Pancreas (tissue), 10 donors: ENCODE measurements at regions not wholly inside any gene's neighbourhood (a gene's known extent, or its start where the extent isn't known, plus 50 kb on each side); places are given as distances from the start of the nearest gene placed in this dataset.

ENCODE experiments used
- ATAC-seq, 4 donors: fragments of 200-7000 bp; cut with Tn5 transposase; one replicate each; pipeline versions ENCODE4 v1.8.0 to v1.9.1; 2020; ENCODE audit warnings: mild to moderate bottlenecking in 4 of 4, moderate library complexity in 4 of 4
- DNase-seq, 6 donors: peaks; one replicate each; pipeline ENCODE4 v3.0.0-alpha.2; 2020
- FAIRE-seq: peaks from 2 replicates; lab custom pipeline; 2012; peaks lifted over from hg19 to GRCh38; lab: Jason Lieb, UNC
- H3K27ac ChIP-seq, 4 donors: fragments of 200-600 bp; sonication (generic); 1 replicate in 3 of 4; 2 replicates in 1 of 4; pipeline versions ENCODE4 v1.5.0 to v1.8.0; 2020
- H3K27me3 ChIP-seq, 4 donors: fragments of 200-600 bp; one replicate each; pipeline ENCODE4 v1.8.0; 2021
- H3K36me3 ChIP-seq, 3 donors: fragments of 200-600 bp; sonication (generic) in 1 of 3; one replicate each; pipeline versions ENCODE4 v1.5.0 to v1.8.0; 2020 to 2021
- H3K4me1 ChIP-seq, 3 donors: fragments of 200-600 bp; one replicate each; pipeline ENCODE4 v1.8.0; 2021
- H3K4me3 ChIP-seq, 4 donors: fragments of 200-600 bp; sonication (generic) in 2 of 4; one replicate each; pipeline versions ENCODE4 v1.5.0 to v1.8.0; 2020 to 2021
- H3K9me3 ChIP-seq, 4 donors: fragments of 200-600 bp; one replicate each; pipeline ENCODE4 v1.8.0; 2021
- WGBS, 2 donors: extraction: QIAGEN DNeasy Blood & Tissue Kit; methylation state at CpG; one replicate each; pipeline ENCODE4 v1.1.7; 2013; 5-methylcytosine and 5-hydroxymethylcytosine counted together
- intact Hi-C, 3 donors: fragments of 100-400 bp; cut with DNase I; formaldehyde crosslinking; loops; one replicate each; pipeline versions ENCODE4 v1.11.1 to v1.14.2; 2022
- TF ChIP-seq, protein P1 (sequence below), 4 donors: fragments of 200-600 bp; sonication (generic) in 3 of 4; IDR thresholded peaks; one replicate each; pipeline versions ENCODE4 v1.5.0 to v1.8.0; 2021; ENCODE audit warnings: antibody characterized with exemption in 4 of 4
- donor health status: healthy with polysubstance abuse.
- donor health status: DM: no; HTN: no; CAD: no; lungs with moderate emphysema.
- donor health status: DM: no; HTN: no; CAD: no.
- donor health status: control.
- donor health status: control.
- donor health status: Bipolar disorder and iron deficiency.
- donor health status: DM: yes; HTN: yes; CAD: no.
- donor health status: DM: no; HTN: no; CAD: no.
- donor health status: DM: no; HTN: no; CAD: no.
- donor health status: DM: yes; HTN: yes; CAD: no.

- TF ChIP-seq, protein P1, sequence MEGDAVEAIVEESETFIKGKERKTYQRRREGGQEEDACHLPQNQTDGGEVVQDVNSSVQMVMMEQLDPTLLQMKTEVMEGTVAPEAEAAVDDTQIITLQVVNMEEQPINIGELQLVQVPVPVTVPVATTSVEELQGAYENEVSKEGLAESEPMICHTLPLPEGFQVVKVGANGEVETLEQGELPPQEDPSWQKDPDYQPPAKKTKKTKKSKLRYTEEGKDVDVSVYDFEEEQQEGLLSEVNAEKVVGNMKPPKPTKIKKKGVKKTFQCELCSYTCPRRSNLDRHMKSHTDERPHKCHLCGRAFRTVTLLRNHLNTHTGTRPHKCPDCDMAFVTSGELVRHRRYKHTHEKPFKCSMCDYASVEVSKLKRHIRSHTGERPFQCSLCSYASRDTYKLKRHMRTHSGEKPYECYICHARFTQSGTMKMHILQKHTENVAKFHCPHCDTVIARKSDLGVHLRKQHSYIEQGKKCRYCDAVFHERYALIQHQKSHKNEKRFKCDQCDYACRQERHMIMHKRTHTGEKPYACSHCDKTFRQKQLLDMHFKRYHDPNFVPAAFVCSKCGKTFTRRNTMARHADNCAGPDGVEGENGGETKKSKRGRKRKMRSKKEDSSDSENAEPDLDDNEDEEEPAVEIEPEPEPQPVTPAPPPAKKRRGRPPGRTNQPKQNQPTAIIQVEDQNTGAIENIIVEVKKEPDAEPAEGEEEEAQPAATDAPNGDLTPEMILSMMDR (IDR thresholded peaks at IDR 0.05): no peak
- no peak overlapping the region for H3K27ac ChIP-seq
- no peak for ATAC-seq
- H3K4me3 ChIP-seq: no peak overlapping the region
- H3K4me1 ChIP-seq: no peaks in the 10 kb centered on the region
- intact Hi-C loops: no loop called here
- WGBS, 2 donors: 49 to 56% methylated on average over 3 of the region's 3 CpGs
- H3K36me3 ChIP-seq: no peaks in the 10 kb centered on the region
- no peak for FAIRE-seq
- H3K9me3 ChIP-seq: no peaks in the 10 kb centered on the region
- H3K27me3 ChIP-seq: no peaks in the 10 kb centered on the region
- no peak for DNase-seq
Observed at GRCh38 chr3:5651351-5651750, 463.8 kb downstream of the EDEM1 start.

- Histone ChIP-seq H3K4me3 (no peak overlapping the region), H3K9me3 (no peaks in the 10 kb centered on the region), H3K27ac (no peak overlapping the region), H3K4me1 (no peaks in the 10 kb centered on the region), H3K27me3 (no peaks in the 10 kb centered on the region), H3K36me3 (no peaks in the 10 kb centered on the region)
- FAIRE-seq (no peak), DNase-seq (no peak), ATAC-seq (no peak)
- 60 to 83% methylated on average over 2 of the region's 2 CpGs for WGBS, 2 donors
- TF ChIP-seq, protein P1 (IDR thresholded peaks at IDR 0.05): no peak
- intact Hi-C loops: no loop called here
Observed at GRCh38 chr3:5653426-5654143, 466.1 kb downstream of the EDEM1 start.

GRCh38 chr3:5657106-5657505 is 469.6 kb downstream of the EDEM1 start:
- Histone ChIP-seq H3K27me3 (no peaks in the 10 kb centered on the region), H3K36me3 (no peaks in the 10 kb centered on the region), H3K4me1 (no peaks in the 10 kb centered on the region), H3K27ac (no peak overlapping the region), H3K4me3 (no peak overlapping the region), H3K9me3 (no peaks in the 10 kb centered on the region)
- intact Hi-C loops: no loop called here
- TF ChIP-seq, protein P1 (IDR thresholded peaks at IDR 0.05): no peak
- FAIRE-seq (no peak), DNase-seq (no peak), ATAC-seq (peak in 2 of 4 donors; percentile 58 to 64)
- 49 to 51% methylated on average over 5 of the region's 5 CpGs for WGBS, 2 donors

GRCh38 chr3:5663601-5664000 is 476.1 kb downstream of the EDEM1 start:
- H3K36me3 ChIP-seq: no peaks in the 10 kb centered on the region
- H3K4me1 ChIP-seq: no peaks in the 10 kb centered on the region
- H3K9me3 ChIP-seq: no peaks in the 10 kb centered on the region
- no peak overlapping the region for H3K4me3 ChIP-seq
- no peak overlapping the region for H3K27ac ChIP-seq
- no peak for DNase-seq
- TF ChIP-seq, protein P1 (IDR thresholded peaks at IDR 0.05): no peak
- intact Hi-C loops: no loop called here
- H3K27me3 ChIP-seq: no peaks in the 10 kb centered on the region
- 71 to 75% methylated on average over 1 of the region's 1 CpG for WGBS, 2 donors
- FAIRE-seq: no peak
- no peak for ATAC-seq

- H3K36me3 ChIP-seq: no peaks in the 10 kb centered on the region
- no peak for FAIRE-seq
Observed at GRCh38 chr3:5666455-5666854, 478.9 kb downstream of the EDEM1 start.

More at GRCh38 chr3:5666455-5666854, 478.9 kb downstream of the EDEM1 start:
- ATAC-seq (no peak), DNase-seq (no peak)
- Histone ChIP-seq H3K4me1 (no peaks in the 10 kb centered on the region), H3K27me3 (no peaks in the 10 kb centered on the region), H3K4me3 (no peak overlapping the region), H3K9me3 (no peaks in the 10 kb centered on the region), H3K27ac (no peak overlapping the region)
- 51 to 60% methylated on average over 4 of the region's 4 CpGs for WGBS, 2 donors
- intact Hi-C loops: no loop called here
- TF ChIP-seq, protein P1 (IDR thresholded peaks at IDR 0.05): no peak
